ENCODE measurements at regions not wholly inside any gene's neighbourhood (a gene's known extent, or its start where the extent isn't known, plus 50 kb on each side); places are given as distances from the start of the nearest gene placed in this dataset.

- TF ChIP-seq CTCF (IDR thresholded peaks at IDR 0.05) (no peak), POLR2A (IDR thresholded peaks at IDR 0.05) (no peak)
Observed at GRCh38 chr3:95715128-95715527, 1099.3 kb upstream of the EPHA6 start.
